K562 (cell line): ENCODE measurements at regions not wholly inside any gene's neighbourhood (a gene's known extent, or its start where the extent isn't known, plus 50 kb on each side); places are given as distances from the start of the nearest gene placed in this dataset.

ENCODE experiments used
- ARID1B ChIP-seq: fragments of 450-650 bp; IDR thresholded peaks from 2 replicates; pipeline ENCODE4 v1.6.1; 2016; ENCODE audit warnings: antibody characterized with exemption, mild to moderate bottlenecking, inconsistent platforms
- ELF2 ChIP-seq: fragments of 250-450 bp; sonication (Bioruptor Pico); IDR thresholded peaks from 2 replicates; pipeline ENCODE4 v1.5.0; 2021; ENCODE audit warnings: mild to moderate bottlenecking
- ELF4 ChIP-seq: fragments of 450-650 bp; formaldehyde crosslinking; IDR thresholded peaks from 2 replicates; pipeline ENCODE4 v1.4.0; 2022; ENCODE audit warnings: missing genetic modification characterization
- GABPB2 ChIP-seq: fragments of 250-450 bp; sonication (Bioruptor Pico); conservative IDR thresholded peaks from 2 replicates; pipeline ENCODE4 v1.5.1; 2021; ENCODE audit warnings: mild to moderate bottlenecking
- HNRNPL ChIP-seq: fragments of 200-400 bp; formaldehyde crosslinking; IDR thresholded peaks from 2 replicates; pipeline ENCODE4 v1.6.1; 2017; ENCODE audit warnings: low read depth, mild to moderate bottlenecking, low read length
- LARP7 ChIP-seq: fragments of 450-650 bp; IDR thresholded peaks from 2 replicates; pipeline ENCODE4 v1.6.1; 2016
- MAZ ChIP-seq, 2 experiments: fragments of 450-650 bp in 1 of 2; sonication (generic) in 1 of 2; formaldehyde crosslinking; IDR thresholded peaks in 1 of 2; conservative IDR thresholded peaks in 1 of 2; 2 replicates each; pipeline versions ENCODE4 v1.4.0 to v1.5.0; 2020; ENCODE audit warnings: mild to moderate bottlenecking in 1 of 2, missing genetic modification reagents in 1 of 2
- PREB ChIP-seq: sonication (generic); formaldehyde crosslinking; IDR thresholded peaks from 2 replicates; pipeline ENCODE4 v1.8.1; 2023; ENCODE audit warnings: mild to moderate bottlenecking, missing genetic modification reagents
- RNF2 ChIP-seq: sonication (generic); IDR thresholded peaks from 2 replicates; pipeline ENCODE4 v1.6.1; 2016
- SMC3 ChIP-seq: conservative IDR thresholded peaks from 2 replicates; pipeline ENCODE4 v1.6.1; 2011; ENCODE audit warnings: low read depth, low read length, improper control_type of control experiment; ENCODE audit not compliant: insufficient read depth
- STAG1 ChIP-seq: sonication (generic); formaldehyde crosslinking; IDR thresholded peaks from 2 replicates; pipeline ENCODE4 v1.5.0; 2020; ENCODE audit warnings: missing genetic modification reagents, borderline replicate concordance
- TARDBP ChIP-seq: fragments of 450-650 bp; IDR thresholded peaks from 2 replicates; pipeline ENCODE4 v1.6.1; 2016
- TCF7 ChIP-seq: sonication (generic); IDR thresholded peaks from 2 replicates; pipeline ENCODE4 v1.6.1; 2016; ENCODE audit warnings: antibody characterized with exemption, borderline replicate concordance
- TFAP4 ChIP-seq: sonication (generic); formaldehyde crosslinking; IDR thresholded peaks from 2 replicates; pipeline ENCODE4 v1.8.0; 2022; ENCODE audit warnings: missing genetic modification reagents, mild to moderate bottlenecking, moderate library complexity, borderline replicate concordance
- XRCC4 ChIP-seq: IDR thresholded peaks from one replicate; pipeline ENCODE4 v1.6.1; 2011; ENCODE audit not compliant: insufficient read depth, insufficient read length; ENCODE audit errors: extremely low read depth
- ZBTB17 ChIP-seq: fragments of 450-650 bp; formaldehyde crosslinking; IDR thresholded peaks from 2 replicates; pipeline ENCODE4 v1.4.0; 2020; ENCODE audit warnings: mild to moderate bottlenecking
- ZFX ChIP-seq: sonication (generic); formaldehyde crosslinking; IDR thresholded peaks from 2 replicates; pipeline ENCODE4 v1.8.0; 2022; ENCODE audit warnings: mild to moderate bottlenecking, missing genetic modification reagents, moderate library complexity
- ZNF695 ChIP-seq: fragments of 450-650 bp; formaldehyde crosslinking; IDR thresholded peaks from 2 replicates; pipeline ENCODE4 v1.4.0; 2020; ENCODE audit warnings: mild to moderate bottlenecking, moderate library complexity
- TF ChIP-seq, protein P1 (sequence below): sonication (generic); formaldehyde crosslinking; IDR thresholded peaks from 2 replicates; pipeline ENCODE4 v1.8.1; 2023; ENCODE audit warnings: mild to moderate bottlenecking, missing genetic modification reagents

DNA sequence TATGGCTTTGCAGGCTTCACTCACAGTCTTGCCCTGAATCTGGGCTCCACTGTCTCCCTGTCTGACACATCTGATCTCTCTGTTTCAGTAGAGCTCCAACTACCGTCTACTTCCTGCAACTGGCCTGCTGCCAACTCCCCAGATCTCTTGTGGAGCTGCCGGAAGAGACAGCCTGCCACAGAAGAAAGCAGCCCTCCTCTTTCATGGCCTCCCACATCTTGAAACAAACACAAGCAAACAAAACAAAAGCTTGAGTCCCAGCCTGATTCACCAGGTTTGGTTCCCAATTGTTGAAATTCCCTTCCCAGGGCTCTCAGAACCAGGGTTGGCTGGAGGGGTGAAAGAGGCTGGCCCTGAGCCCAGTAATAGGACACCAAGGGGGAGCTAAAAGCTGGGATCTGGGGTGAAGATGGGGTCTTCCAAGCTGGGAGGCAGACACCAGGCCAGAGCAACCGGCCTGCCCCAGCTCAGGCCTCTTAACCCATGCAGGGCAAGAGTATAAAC is 55.3 kb upstream of the CA12 start (continued):
- TF ChIP-seq TFAP4: peak; percentile 31; the same call in 1 of the 2 replicates
- peak; percentile 93 for TF ChIP-seq ZBTB17 (CRISPR knock-in tag)
- peak in 1 of 2 experiments; percentile 59; a peak in 2 of 4 replicates for TF ChIP-seq MAZ (CRISPR knock-in tag; conservative IDR thresholded peaks at IDR 0.05 in 1 of 2, IDR thresholded peaks at IDR 0.05 in 1 of 2)
- TF ChIP-seq XRCC4: no peak
- 0 out of 2 replicates have a peak, but pooled peaks have one; percentile 58 for TF ChIP-seq TARDBP
- no peak for TF ChIP-seq RNF2
- no peak for TF ChIP-seq TCF7
- no peak for TF ChIP-seq STAG1 (CRISPR knock-in tag)
- TF ChIP-seq ZFX (CRISPR knock-in tag): no peak
- TF ChIP-seq, protein P1, sequence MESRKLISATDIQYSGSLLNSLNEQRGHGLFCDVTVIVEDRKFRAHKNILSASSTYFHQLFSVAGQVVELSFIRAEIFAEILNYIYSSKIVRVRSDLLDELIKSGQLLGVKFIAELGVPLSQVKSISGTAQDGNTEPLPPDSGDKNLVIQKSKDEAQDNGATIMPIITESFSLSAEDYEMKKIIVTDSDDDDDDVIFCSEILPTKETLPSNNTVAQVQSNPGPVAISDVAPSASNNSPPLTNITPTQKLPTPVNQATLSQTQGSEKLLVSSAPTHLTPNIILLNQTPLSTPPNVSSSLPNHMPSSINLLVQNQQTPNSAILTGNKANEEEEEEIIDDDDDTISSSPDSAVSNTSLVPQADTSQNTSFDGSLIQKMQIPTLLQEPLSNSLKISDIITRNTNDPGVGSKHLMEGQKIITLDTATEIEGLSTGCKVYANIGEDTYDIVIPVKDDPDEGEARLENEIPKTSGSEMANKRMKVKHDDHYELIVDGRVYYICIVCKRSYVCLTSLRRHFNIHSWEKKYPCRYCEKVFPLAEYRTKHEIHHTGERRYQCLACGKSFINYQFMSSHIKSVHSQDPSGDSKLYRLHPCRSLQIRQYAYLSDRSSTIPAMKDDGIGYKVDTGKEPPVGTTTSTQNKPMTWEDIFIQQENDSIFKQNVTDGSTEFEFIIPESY (CRISPR knock-in tag): no peak
- no peak for TF ChIP-seq PREB (CRISPR knock-in tag)
- peak; percentile 21; the same call in 1 of the 2 replicates for TF ChIP-seq ELF2 (CRISPR knock-in tag)
- 0 out of 2 replicates have a peak, but pooled peaks have one; percentile 65 for TF ChIP-seq ELF4 (CRISPR knock-in tag)
- peak; percentile 50 for TF ChIP-seq ARID1B
- no peak for TF ChIP-seq HNRNPL
- TF ChIP-seq LARP7: no peak
- no peak for TF ChIP-seq GABPB2
- no peak for TF ChIP-seq SMC3
- no peak for TF ChIP-seq ZNF695
